ENCODE measurements at regions not wholly inside any gene's neighbourhood (a gene's known extent, or its start where the extent isn't known, plus 50 kb on each side); places are given as distances from the start of the nearest gene placed in this dataset.

- no peak for ATAC-seq
- intact Hi-C loops (cut with DNase I): no loop called here
Observed at GRCh38 chr4:170777663-170778062, 687.9 kb upstream of the AADAT start.

GRCh38 chr4:170776983-170777382 is 687.2 kb upstream of the AADAT start:
- Histone ChIP-seq H3K9me3 (no peaks in the 10 kb centered on the region), H3K4me1 (no peaks in the 10 kb centered on the region), H3K27me3 (no peaks in the 10 kb centered on the region), H3K4me3 (no peak overlapping the region), H3K36me3 (no peaks in the 10 kb centered on the region), H3K27ac (no peak overlapping the region)
- TF ChIP-seq CTCF (IDR thresholded peaks at IDR 0.05): no peak
- DNase-seq (peak; percentile 59), ATAC-seq (no peak)
- intact Hi-C loops (cut with DNase I): no loop called here

More at GRCh38 chr4:170777663-170778062, 687.9 kb upstream of the AADAT start:
- no peaks in the 10 kb centered on the region for H3K9me3 ChIP-seq
- no peaks in the 10 kb centered on the region for H3K36me3 ChIP-seq
- DNase-seq: no peak
- no peaks in the 10 kb centered on the region for H3K27me3 ChIP-seq
- TF ChIP-seq CTCF (IDR thresholded peaks at IDR 0.05): no peak
- no peak overlapping the region for H3K4me3 ChIP-seq
- H3K4me1 ChIP-seq: no peaks in the 10 kb centered on the region
- no peak overlapping the region for H3K27ac ChIP-seq

GRCh38 chr4:170775851-170776250 is 686.1 kb upstream of the AADAT start:
- Histone ChIP-seq H3K4me3 (no peak overlapping the region), H3K27ac (no peak overlapping the region), H3K27me3 (no peaks in the 10 kb centered on the region), H3K4me1 (no peaks in the 10 kb centered on the region), H3K9me3 (no peaks in the 10 kb centered on the region), H3K36me3 (no peaks in the 10 kb centered on the region)
- DNase-seq (no peak), ATAC-seq (peak; percentile 31)
- TF ChIP-seq CTCF (IDR thresholded peaks at IDR 0.05): no peak
- intact Hi-C loops (cut with DNase I): no loop called here

GRCh38 chr4:170773709-170774273 is 684.0 kb upstream of the AADAT start:
- intact Hi-C loops (cut with DNase I): no loop called here
- Histone ChIP-seq H3K4me3 (no peak overlapping the region), H3K9me3 (no peaks in the 10 kb centered on the region), H3K27ac (no peak overlapping the region), H3K27me3 (no peaks in the 10 kb centered on the region), H3K4me1 (no peaks in the 10 kb centered on the region), H3K36me3 (no peaks in the 10 kb centered on the region)
- ATAC-seq (no peak), DNase-seq (no peak)
- no peak for TF ChIP-seq CTCF (IDR thresholded peaks at IDR 0.05)

GRCh38 chr4:170772429-170772828 is 682.7 kb upstream of the AADAT start:
- intact Hi-C loops (cut with DNase I): no loop called here
- TF ChIP-seq CTCF (IDR thresholded peaks at IDR 0.05): no peak
- Histone ChIP-seq H3K4me3 (no peak overlapping the region), H3K27ac (no peak overlapping the region), H3K27me3 (no peaks in the 10 kb centered on the region), H3K4me1 (no peaks in the 10 kb centered on the region), H3K9me3 (no peaks in the 10 kb centered on the region), H3K36me3 (no peaks in the 10 kb centered on the region)
- DNase-seq (no peak), ATAC-seq (no peak)

- no peak overlapping the region for H3K27ac ChIP-seq
- no peak for ATAC-seq
- DNase-seq: no peak
- H3K4me1 ChIP-seq: no peaks in the 10 kb centered on the region
- no peak overlapping the region for H3K4me3 ChIP-seq
- H3K36me3 ChIP-seq: no peaks in the 10 kb centered on the region
- TF ChIP-seq CTCF (IDR thresholded peaks at IDR 0.05): no peak
- H3K27me3 ChIP-seq: no peaks in the 10 kb centered on the region
- no peaks in the 10 kb centered on the region for H3K9me3 ChIP-seq
- intact Hi-C loops (cut with DNase I): no loop called here
Observed at GRCh38 chr4:170770664-170771063, 680.9 kb upstream of the AADAT start.
